ENCODE measurements at regions not wholly inside any gene's neighbourhood (a gene's known extent, or its start where the extent isn't known, plus 50 kb on each side); places are given as distances from the start of the nearest gene placed in this dataset.

- in situ Hi-C loops (cut with HindIII; ENCODE audit: low sequenced_read_pairs) = no loop called here
- DNase-seq (ENCODE audit: low spot score) = no peak
These were observed 712.1 kb downstream of the EPM2A start for GRCh38 chr6:145023116-145023726.

- in situ Hi-C loops (cut with HindIII; ENCODE audit: low sequenced_read_pairs) = no loop called here
These were observed 709.8 kb downstream of the EPM2A start for GRCh38 chr6:145025488-145025887.

GRCh38 chr6:145026267-145026679, 709.0 kb downstream of the EPM2A start:
- no peak for DNase-seq (ENCODE audit: low spot score)
- in situ Hi-C loops (cut with HindIII; ENCODE audit: low sequenced_read_pairs) = no loop called here

More at GRCh38 chr6:145025488-145025887, 709.8 kb downstream of the EPM2A start:
- DNase-seq (ENCODE audit: low spot score) = no peak

DNA sequence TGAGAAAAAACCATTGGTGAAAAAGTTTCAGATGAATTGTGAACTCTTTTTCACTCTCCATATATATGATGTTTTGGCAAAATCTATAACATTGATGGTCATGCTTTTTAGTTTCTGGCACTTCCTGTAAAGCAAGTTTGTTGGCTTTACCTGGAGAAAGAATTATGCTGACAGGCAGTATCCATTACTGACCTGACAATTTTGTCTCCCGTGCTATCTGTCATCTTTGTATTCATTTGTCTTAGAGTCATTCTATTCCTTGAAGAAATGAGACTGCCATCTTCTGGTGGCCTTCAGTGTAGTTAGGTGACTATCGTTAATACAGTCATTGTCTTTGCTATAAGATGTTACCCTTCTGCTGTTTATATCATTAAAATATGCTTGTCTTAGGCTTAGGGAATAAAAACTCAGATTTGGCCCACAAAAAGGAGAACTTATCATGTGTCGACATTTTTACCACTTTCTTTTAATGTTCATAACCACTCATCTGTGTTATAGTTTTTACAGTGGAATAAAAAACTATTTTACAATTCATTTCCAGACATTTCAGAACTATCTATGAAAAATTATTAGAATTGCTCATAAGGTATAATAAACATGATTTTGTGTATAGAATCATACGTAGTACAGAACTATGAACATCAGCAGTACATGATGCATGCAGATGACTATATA, 707.0 kb downstream of the EPM2A start:
- in situ Hi-C loops (cut with HindIII; ENCODE audit: low sequenced_read_pairs) = no loop called here
- peak; percentile 21 for DNase-seq (ENCODE audit: low spot score)

DNA sequence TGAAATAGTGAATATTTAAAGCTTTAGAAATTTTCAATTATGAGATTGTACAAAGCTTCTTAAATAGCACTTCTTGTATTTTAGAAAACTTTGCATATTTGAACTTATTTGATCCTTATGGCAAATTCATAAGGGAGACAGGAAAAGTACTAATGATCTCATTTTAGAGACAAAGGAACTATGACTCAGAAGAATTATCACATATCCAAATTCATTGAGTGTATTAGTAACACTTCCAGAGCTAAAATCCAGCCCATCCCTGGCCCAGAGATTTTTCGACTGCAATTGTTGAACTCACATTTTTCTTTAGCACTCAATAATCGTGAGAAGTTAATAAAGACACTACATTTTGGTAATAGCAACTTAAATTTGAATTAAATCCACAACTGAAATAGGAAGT, 704.3 kb downstream of the EPM2A start:
- in situ Hi-C loops (cut with HindIII; ENCODE audit: low sequenced_read_pairs) = no loop called here
- no peak for DNase-seq (ENCODE audit: low spot score)

GRCh38 chr6:145031962-145032361, 703.4 kb downstream of the EPM2A start:
- in situ Hi-C loops (cut with HindIII; ENCODE audit: low sequenced_read_pairs) = no loop called here
- no peak for DNase-seq (ENCODE audit: low spot score)

- in situ Hi-C loops (cut with HindIII; ENCODE audit: low sequenced_read_pairs) = no loop called here
These were observed 702.7 kb downstream of the EPM2A start for GRCh38 chr6:145032562-145033145.

GRCh38 chr6:145034664-145035063, 700.7 kb downstream of the EPM2A start:
- DNase-seq (ENCODE audit: low spot score) = no peak
- in situ Hi-C loops (cut with HindIII; ENCODE audit: low sequenced_read_pairs) = no loop called here

More at GRCh38 chr6:145032562-145033145, 702.7 kb downstream of the EPM2A start:
- DNase-seq (ENCODE audit: low spot score) = no peak

GRCh38 chr6:145036236-145036635, 699.1 kb downstream of the EPM2A start:
- DNase-seq (ENCODE audit: low spot score) = no peak
- in situ Hi-C loops (cut with HindIII; ENCODE audit: low sequenced_read_pairs) = no loop called here

GRCh38 chr6:145036848-145037567, 698.3 kb downstream of the EPM2A start:
- in situ Hi-C loops (cut with HindIII; ENCODE audit: low sequenced_read_pairs) = no loop called here
- DNase-seq (ENCODE audit: low spot score) = no peak

- in situ Hi-C loops (cut with HindIII; ENCODE audit: low sequenced_read_pairs) = no loop called here
- DNase-seq (ENCODE audit: low spot score) = no peak
These were observed 692.8 kb downstream of the EPM2A start for GRCh38 chr6:145042559-145042958.

DNA sequence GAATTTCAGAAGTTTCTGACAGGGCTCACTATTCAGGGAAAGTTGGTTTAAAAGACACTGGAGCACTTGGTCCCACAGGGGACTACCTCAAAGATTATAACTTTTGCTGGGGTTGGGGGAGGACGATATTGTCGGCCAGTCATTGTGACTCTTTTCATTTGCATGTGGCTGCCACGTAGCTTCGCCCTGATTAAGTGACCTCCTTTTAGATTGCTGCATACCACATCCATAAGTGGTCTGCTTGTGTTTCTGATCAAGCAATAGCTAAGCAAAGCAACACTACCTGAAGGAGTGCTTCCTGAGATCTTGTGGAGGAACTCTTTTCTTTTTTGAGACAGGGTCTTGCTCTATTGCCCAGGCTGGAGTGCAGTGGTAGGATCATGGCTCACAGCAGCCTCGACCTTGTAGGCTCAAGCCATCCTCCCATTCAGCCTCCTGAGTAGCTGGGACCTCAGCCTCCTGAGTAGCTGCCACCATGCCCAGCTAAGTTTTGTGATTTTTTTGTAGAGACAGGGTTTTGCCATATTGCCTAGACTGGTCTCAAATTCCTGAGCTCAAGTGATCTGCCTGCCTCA, 691.3 kb downstream of the EPM2A start:
- in situ Hi-C loops (cut with HindIII; ENCODE audit: low sequenced_read_pairs) = no loop called here
- DNase-seq (ENCODE audit: low spot score) = no peak

DNA sequence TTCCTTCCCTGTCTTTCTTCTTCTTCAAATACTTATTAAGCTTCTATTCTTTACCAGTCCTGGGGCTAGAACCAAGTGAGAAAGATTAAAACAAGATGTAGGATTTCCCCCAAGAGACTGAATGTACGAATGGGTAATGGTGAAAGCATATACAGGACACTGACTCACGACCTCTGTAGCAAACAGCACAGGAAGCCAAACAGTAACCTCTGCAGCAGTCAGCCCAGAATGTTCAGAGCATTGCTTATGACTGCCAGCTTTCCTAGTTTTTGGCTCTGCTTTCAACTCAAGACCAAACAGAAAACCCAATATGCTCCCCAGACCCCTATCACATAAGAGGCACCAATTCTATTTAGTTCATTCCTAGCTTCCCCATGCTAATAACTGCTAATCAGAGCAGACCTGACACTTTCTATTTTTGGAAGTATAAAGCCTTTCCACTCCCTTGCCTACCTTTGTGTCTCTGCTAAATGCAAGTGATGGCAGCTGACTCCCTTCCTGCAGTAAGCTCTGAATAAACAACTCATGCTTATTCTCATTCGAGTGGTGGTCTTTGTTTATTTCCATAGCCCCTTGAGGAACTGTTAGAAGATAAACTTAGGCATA, 690.6 kb downstream of the EPM2A start:
- in situ Hi-C loops (cut with HindIII; ENCODE audit: low sequenced_read_pairs) = no loop called here
- no peak for DNase-seq (ENCODE audit: low spot score)

DNA sequence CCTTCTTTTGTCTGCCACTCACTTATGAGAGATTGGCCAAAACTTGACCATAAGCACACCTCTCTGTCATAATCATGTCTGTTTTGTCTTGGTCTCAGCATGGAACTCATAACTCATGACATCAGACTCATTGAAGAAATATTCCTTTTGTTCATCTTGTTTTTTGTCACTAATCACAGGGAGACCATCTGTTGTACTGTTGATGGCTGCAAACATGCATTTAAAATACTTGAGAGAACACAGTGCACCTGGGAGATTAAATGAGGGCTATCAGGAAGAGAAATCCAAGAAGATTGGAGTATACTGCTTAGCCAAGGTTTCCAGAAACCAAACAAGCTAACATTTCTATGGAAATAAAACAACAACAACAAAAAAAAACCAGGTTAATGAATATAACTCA, 689.7 kb downstream of the EPM2A start:
- in situ Hi-C loops (cut with HindIII; ENCODE audit: low sequenced_read_pairs) = no loop called here
- no peak for DNase-seq (ENCODE audit: low spot score)

GRCh38 chr6:145047891-145048290, 687.4 kb downstream of the EPM2A start:
- in situ Hi-C loops (cut with HindIII; ENCODE audit: low sequenced_read_pairs) = no loop called here
- no peak for DNase-seq (ENCODE audit: low spot score)

GRCh38 chr6:145051661-145052060, 683.7 kb downstream of the EPM2A start:
- in situ Hi-C loops (cut with HindIII; ENCODE audit: low sequenced_read_pairs) = no loop called here
- no peak for DNase-seq (ENCODE audit: low spot score)

GRCh38 chr6:145055567-145055966, 679.8 kb downstream of the EPM2A start:
- no peak for DNase-seq (ENCODE audit: low spot score)
- in situ Hi-C loops (cut with HindIII; ENCODE audit: low sequenced_read_pairs) = no loop called here

GRCh38 chr6:145060714-145061113, 674.6 kb downstream of the EPM2A start:
- in situ Hi-C loops (cut with HindIII; ENCODE audit: low sequenced_read_pairs) = no loop called here
- no peak for DNase-seq (ENCODE audit: low spot score)

- in situ Hi-C loops (cut with HindIII; ENCODE audit: low sequenced_read_pairs) = no loop called here
- no peak for DNase-seq (ENCODE audit: low spot score)
These were observed 672.2 kb downstream of the EPM2A start for GRCh38 chr6:145063091-145063490.
